H1 (cell line): ENCODE measurements at regions not wholly inside any gene's neighbourhood (a gene's known extent, or its start where the extent isn't known, plus 50 kb on each side); places are given as distances from the start of the nearest gene placed in this dataset.

Experiments used
- CTCF ChIA-PET: fragments of 300-600 bp; sonication (Branson Sonifier 250); formaldehyde crosslinking; loops from one replicate; lab custom pipeline; 2021; ENCODE audit not compliant: partially characterized antibody; lab: Charles Lee
- POLR2A ChIA-PET: fragments of 300-600 bp; sonication (Branson Sonifier 250); formaldehyde crosslinking; loops from one replicate; lab custom pipeline; 2021; ENCODE audit warnings: inconsistent platforms; ENCODE audit not compliant: partially characterized antibody; lab: Charles Lee
- DNase-seq, 2 experiments: peaks; one replicate each; pipeline versions ENCODE4 v3.0.0 to v3.0.0-alpha.2; 2010 to 2022; ENCODE audit warnings: low spot score in 2 of 2, low read depth in 1 of 2, mixed read lengths in 1 of 2
- FAIRE-seq: peaks from 2 replicates; lab custom pipeline; 2011; peaks lifted over from hg19 to GRCh38; lab: Jason Lieb, UNC
- H2AFZ ChIP-seq: 2 replicates; pipeline ENCODE4 v1.8.1; 2012; ENCODE audit warnings: low read length, inconsistent platforms
- H2AK5ac ChIP-seq: 2 replicates; pipeline ENCODE4 v1.6.1; 2013; ENCODE audit warnings: low read depth, low read length
- H2BK120ac ChIP-seq: replicated peaks from 2 replicates; pipeline ENCODE3; 2013; ENCODE audit warnings: low read depth, low read length, inconsistent platforms
- H2BK12ac ChIP-seq: 2 replicates; pipeline ENCODE4 v1.6.1; 2013; ENCODE audit warnings: low read depth, low read length
- H2BK15ac ChIP-seq: 2 replicates; pipeline ENCODE4 v1.6.1; 2013; ENCODE audit warnings: low read length
- H2BK20ac ChIP-seq: 2 replicates; pipeline ENCODE4 v1.6.1; 2013; ENCODE audit warnings: low read length
- H2BK5ac ChIP-seq: 2 replicates; pipeline ENCODE4 v1.6.1; 2013; ENCODE audit warnings: low read depth, low read length
- H3K14ac ChIP-seq: 2 replicates; pipeline ENCODE4 v1.6.1; 2013; ENCODE audit warnings: inconsistent platforms; ENCODE audit not compliant: insufficient read length
- H3K18ac ChIP-seq: 2 replicates; pipeline ENCODE4 v1.6.1; 2013; ENCODE audit warnings: low read length; ENCODE audit errors: extremely low read depth
- H3K23ac ChIP-seq: 2 replicates; pipeline ENCODE4 v1.6.1; 2013; ENCODE audit warnings: inconsistent platforms; ENCODE audit not compliant: insufficient read length
- H3K23me2 ChIP-seq: 2 replicates; pipeline ENCODE4 v1.6.1; 2013; ENCODE audit warnings: low read depth, low read length
- H3K27ac ChIP-seq: 2 replicates; pipeline ENCODE4 v1.6.1; 2011; ENCODE audit warnings: low read depth, low read length, inconsistent platforms
- H3K27me3 ChIP-seq, 4 experiments: replicated peaks in 1 of 4; 1 replicate in 1 of 4; 2 replicates in 3 of 4; pipeline versions ENCODE4 v1.6.1 to v1.8.1; 2011 to 2013; ENCODE audit warnings: low read length in 3 of 4, mild to moderate bottlenecking in 3 of 4, inconsistent platforms in 2 of 4, mixed read lengths in 2 of 4, moderate library complexity in 1 of 4; ENCODE audit not compliant: control insufficient read depth in 3 of 4, insufficient read depth in 3 of 4; ENCODE audit errors: extremely low read depth in 1 of 4
- H3K36me3 ChIP-seq, 4 experiments: 2 replicates each; pipeline versions ENCODE4 v1.6.1 to v1.8.1; 2011 to 2013; ENCODE audit warnings: mild to moderate bottlenecking in 4 of 4, low read length in 3 of 4, moderate library complexity in 2 of 4, control low read depth in 1 of 4, inconsistent platforms in 1 of 4; ENCODE audit not compliant: insufficient read depth in 4 of 4, control insufficient read depth in 2 of 4
- H3K4ac ChIP-seq: replicated peaks from 2 replicates; pipeline ENCODE3; 2013; ENCODE audit warnings: low read length, low read depth, mixed read lengths, inconsistent platforms; ENCODE audit not compliant: insufficient read length
- H3K4me1 ChIP-seq, 4 experiments: replicated peaks in 1 of 4; 1 replicate in 1 of 4; 2 replicates in 3 of 4; pipeline versions ENCODE4 v1.6.1 to v1.8.1; 2011 to 2013; ENCODE audit warnings: low read length in 3 of 4, inconsistent platforms in 2 of 4, mixed read lengths in 1 of 4; ENCODE audit not compliant: insufficient read depth in 4 of 4, control insufficient read depth in 3 of 4
- H3K4me2 ChIP-seq, 2 experiments: 2 replicates each; pipeline versions ENCODE4 v1.6.1 to v1.8.1; 2011 to 2013; ENCODE audit warnings: low read depth in 2 of 2, low read length in 2 of 2, control low read depth in 1 of 2, inconsistent platforms in 1 of 2, mild to moderate bottlenecking in 1 of 2; ENCODE audit not compliant: insufficient read depth in 1 of 2
- H3K4me3 ChIP-seq, 4 experiments: fragments of 200-600, 300-600 bp in 1 of 4; sonication (generic), shearing (Covaris generic), sonication (Bioruptor Twin) in 1 of 4; 2 replicates each; pipeline versions ENCODE4 v1.5.1 to v1.8.1; 2011 to 2016; ENCODE audit warnings: low read length in 4 of 4, low read depth in 3 of 4, control low read depth in 2 of 4, inconsistent platforms in 2 of 4, mild to moderate bottlenecking in 2 of 4, mixed read lengths in 1 of 4, moderate library complexity in 1 of 4; ENCODE audit not compliant: insufficient read depth in 2 of 4; ENCODE audit errors: extremely low read depth in 1 of 4
- H3K56ac ChIP-seq: replicated peaks from 2 replicates; pipeline ENCODE3; 2013; ENCODE audit warnings: low read depth, mild to moderate bottlenecking, mixed read lengths, low read length, inconsistent platforms; ENCODE audit not compliant: insufficient read length
- H3K79me1 ChIP-seq: 2 replicates; pipeline ENCODE4 v1.6.1; 2013; ENCODE audit warnings: low read depth, low read length, control low read depth
- H3K79me2 ChIP-seq, 2 experiments: 2 replicates each; pipeline versions ENCODE4 v1.6.1 to v1.8.1; 2012 to 2013; ENCODE audit warnings: low read length in 2 of 2, mild to moderate bottlenecking in 2 of 2, inconsistent platforms in 1 of 2; ENCODE audit not compliant: insufficient read depth in 2 of 2, control insufficient read depth in 1 of 2
- H3K9ac ChIP-seq, 4 experiments: replicated peaks in 1 of 4; 1 replicate in 1 of 4; 2 replicates in 3 of 4; pipeline versions ENCODE4 v1.6.1 to v1.8.1; 2011 to 2013; ENCODE audit warnings: low read depth in 3 of 4, low read length in 3 of 4, control low read depth in 2 of 4, mild to moderate bottlenecking in 2 of 4, moderate library complexity in 2 of 4, inconsistent platforms in 1 of 4; ENCODE audit errors: extremely low read depth in 1 of 4
- H3K9me3 ChIP-seq, 2 experiments: 2 replicates each; pipeline versions ENCODE4 v1.6.1 to v1.8.1; 2012 to 2013; ENCODE audit warnings: mild to moderate bottlenecking in 2 of 2, moderate library complexity in 2 of 2, control low read depth in 1 of 2, inconsistent platforms in 1 of 2, low read depth in 1 of 2, low read length in 1 of 2, mixed read lengths in 1 of 2; ENCODE audit not compliant: insufficient read depth in 2 of 2
- H4K20me1 ChIP-seq, 2 experiments: replicated peaks in 1 of 2; 2 replicates each; pipeline versions ENCODE3 to v1.8.1; 2011 to 2013; ENCODE audit warnings: inconsistent platforms in 2 of 2, low read length in 2 of 2, mild to moderate bottlenecking in 1 of 2; ENCODE audit not compliant: insufficient read depth in 2 of 2, control insufficient read depth in 1 of 2
- H4K5ac ChIP-seq: 2 replicates; pipeline ENCODE4 v1.6.1; 2013; ENCODE audit warnings: low read length, low read depth, mixed read lengths, inconsistent platforms; ENCODE audit not compliant: insufficient read length
- H4K8ac ChIP-seq: 2 replicates; pipeline ENCODE4 v1.8.0; 2013; ENCODE audit warnings: mild to moderate bottlenecking, moderate library complexity, low read length, inconsistent platforms; ENCODE audit not compliant: insufficient read depth; ENCODE audit errors: extremely low read depth
- H4K91ac ChIP-seq: replicated peaks from 2 replicates; pipeline ENCODE3; 2013; ENCODE audit warnings: low read length, mixed read lengths, inconsistent platforms; ENCODE audit not compliant: insufficient read length
- BACH1 ChIP-seq: IDR thresholded peaks from 2 replicates; pipeline ENCODE4 v1.6.1; 2012; ENCODE audit warnings: low read length, improper control_type of control experiment
- WGBS, 2 experiments: shearing (Covaris generic) in 1 of 2; methylation state at CpG; one replicate each; pipeline versions ENCODE4 v1.1.6 to v1.1.7; 2013 to 2015; ENCODE audit warnings: low lambda C conversion rate in 2 of 2, mixed read lengths in 2 of 2, inconsistent platforms in 1 of 2, low coverage in 1 of 2, missing lambda C conversion rate in 1 of 2; ENCODE audit not compliant: insufficient replicate concordance in 2 of 2, insufficient coverage in 1 of 2, insufficient read length in 1 of 2; ENCODE audit errors: extremely low coverage in 1 of 2, missing lambda C conversion rate in 1 of 2; 5-methylcytosine and 5-hydroxymethylcytosine counted together
- TF ChIP-seq, protein P1 (sequence below): IDR thresholded peaks from 2 replicates; pipeline ENCODE4 v1.6.1; 2012; ENCODE audit warnings: inconsistent platforms

DNA sequence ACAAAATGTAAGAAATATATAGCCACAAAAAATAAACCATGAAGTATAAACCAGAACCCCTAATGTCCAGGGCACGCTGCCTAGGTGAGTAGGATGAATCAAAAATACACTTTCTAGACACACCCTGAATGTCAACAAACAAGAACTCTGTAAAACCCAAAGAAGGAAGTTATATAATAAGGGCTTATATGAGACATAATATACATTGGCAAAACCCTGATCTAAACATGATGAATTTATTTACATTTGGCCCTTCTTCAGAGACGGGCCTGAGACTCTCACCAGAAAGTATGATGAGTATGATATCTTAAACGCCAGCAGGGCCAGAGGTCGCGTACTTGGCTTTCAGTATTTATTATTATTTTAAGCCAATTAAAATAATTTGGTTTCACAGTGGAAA is 125.1 kb upstream of the FST start:
- no peak overlapping the region for H3K4me3 ChIP-seq
- no peaks in the 10 kb centered on the region for H3K79me2 ChIP-seq
- H3K18ac ChIP-seq, result no peak overlapping the region
- H3K14ac ChIP-seq, result no peak overlapping the region
- no peak overlapping the region for H3K4ac ChIP-seq
- no peak overlapping the region for H2BK15ac ChIP-seq
- H3K9ac ChIP-seq, result no peak overlapping the region
- H3K27ac ChIP-seq, result no peak overlapping the region
- no peaks in the 10 kb centered on the region for H4K20me1 ChIP-seq
- H2AK5ac ChIP-seq, result no peak overlapping the region
- no peaks in the 10 kb centered on the region for H3K27me3 ChIP-seq
- H3K23me2 ChIP-seq, result no peaks in the 10 kb centered on the region
- no peak overlapping the region for H2BK5ac ChIP-seq
- no peak overlapping the region for H4K91ac ChIP-seq
- FAIRE-seq, result no peak
- H3K4me1 ChIP-seq, result no peaks in the 10 kb centered on the region
- no peak overlapping the region for H2BK120ac ChIP-seq
- ChIA-PET POLR2A (no interaction called here), CTCF (interaction anchor here (1.7 kb wide), 1 partner anchor 710 kb away, joined by 3 read pairs; no protein-coding TSS in a partner anchor)
- no peak overlapping the region for H4K5ac ChIP-seq
- no peak for DNase-seq
- H3K4me2 ChIP-seq, result no peak overlapping the region
- no peaks in the 10 kb centered on the region for H3K79me1 ChIP-seq
- H3K56ac ChIP-seq, result no peak overlapping the region
- TF ChIP-seq, protein P1, sequence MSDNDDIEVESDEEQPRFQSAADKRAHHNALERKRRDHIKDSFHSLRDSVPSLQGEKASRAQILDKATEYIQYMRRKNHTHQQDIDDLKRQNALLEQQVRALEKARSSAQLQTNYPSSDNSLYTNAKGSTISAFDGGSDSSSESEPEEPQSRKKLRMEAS, result no peak
- no peak for TF ChIP-seq BACH1
- no peak overlapping the region for H4K8ac ChIP-seq
- H2BK20ac ChIP-seq, result no peak overlapping the region
- H2BK12ac ChIP-seq, result no peak overlapping the region
- 72% methylated on average over 5 of the region's 5 CpGs; no CpG with 5 or more reads in 1 of the 2 experiments for WGBS, 2 experiments
- H3K9me3 ChIP-seq, result no peaks in the 10 kb centered on the region
- no peaks in the 10 kb centered on the region for H3K36me3 ChIP-seq
- no peak overlapping the region for H3K23ac ChIP-seq
- no peak overlapping the region for H2AFZ ChIP-seq
